ENCODE measurements at regions not wholly inside any gene's neighbourhood (a gene's known extent, or its start where the extent isn't known, plus 50 kb on each side); places are given as distances from the start of the nearest gene placed in this dataset.

DNA sequence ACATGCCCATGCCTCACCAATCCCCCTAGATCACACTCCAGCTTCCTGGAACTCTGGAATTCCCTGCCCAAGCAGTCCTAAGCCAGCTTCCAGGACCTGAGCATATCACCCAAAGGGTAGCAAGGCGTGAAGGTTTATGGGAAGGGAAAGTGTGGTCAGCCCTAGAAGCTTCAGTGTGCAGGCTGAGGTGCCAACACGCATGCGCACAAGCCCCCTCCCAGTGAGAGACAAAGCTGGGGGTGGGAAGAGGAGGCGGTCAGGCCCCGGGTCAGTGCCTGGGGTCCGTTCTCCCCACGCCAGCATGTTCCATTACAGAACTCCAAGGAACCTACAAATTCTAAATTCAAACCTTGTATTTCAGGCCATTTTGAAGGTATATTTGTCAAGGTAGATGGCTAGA lies 103.6 kb upstream of the C7orf33 start:
- H3K36me3 ChIP-seq, result no peaks in the 10 kb centered on the region
- DNase-seq (ENCODE audit: low spot score in 2 of 2), result no peak
- H3K9me3 ChIP-seq, result no peaks in the 10 kb centered on the region
- H3K27ac ChIP-seq, result no peak overlapping the region
- no peaks in the 10 kb centered on the region for H3K27me3 ChIP-seq
- no peak for TF ChIP-seq CTCF (IDR thresholded peaks at IDR 0.05)
- no peak overlapping the region for H3K4me3 ChIP-seq
- no peaks in the 10 kb centered on the region for H3K4me1 ChIP-seq
- intact Hi-C loops (cut with DNase I), result no loop called here

DNA sequence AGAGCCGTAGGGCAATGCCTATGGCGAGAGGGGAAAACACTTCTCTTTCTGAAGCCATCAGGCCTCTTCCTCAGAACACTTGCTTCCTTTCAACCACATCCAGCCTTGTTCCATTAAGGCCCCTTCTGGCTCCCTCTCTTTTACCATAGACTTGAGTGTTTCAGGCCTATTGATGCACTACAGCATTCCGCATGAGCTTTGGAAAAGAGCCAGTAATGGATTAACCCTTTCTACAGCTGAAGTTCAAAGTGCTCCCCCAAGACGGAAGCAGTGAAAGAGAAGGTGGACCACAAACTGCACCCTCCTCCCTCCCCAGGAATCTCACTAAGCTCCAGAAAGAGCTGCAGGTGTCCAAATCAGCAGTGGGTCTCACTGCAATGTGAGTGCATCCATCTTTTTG lies 102.7 kb upstream of the C7orf33 start:
- intact Hi-C loops (cut with DNase I), result no loop called here

DNA sequence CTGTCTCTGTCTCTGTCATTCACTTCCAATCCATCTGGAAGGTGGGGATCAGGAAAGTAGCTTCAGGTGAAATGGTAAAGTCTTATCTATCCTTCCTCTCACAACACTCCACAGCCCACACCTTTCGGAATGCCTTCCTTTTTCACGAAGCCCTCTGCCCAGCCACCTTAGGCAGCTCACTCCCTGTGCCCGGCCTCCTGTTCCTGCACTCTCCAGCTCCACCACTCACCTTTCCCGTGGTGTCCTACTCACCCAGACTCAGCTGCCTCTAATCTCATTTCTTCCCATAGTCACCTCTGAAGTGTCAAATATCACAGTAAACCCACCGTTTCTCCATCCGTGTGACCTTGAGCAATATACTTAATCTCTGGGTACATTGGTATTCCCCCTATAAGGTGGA lies 100.9 kb upstream of the C7orf33 start:
- no peaks in the 10 kb centered on the region for H3K4me1 ChIP-seq
- intact Hi-C loops (cut with DNase I), result no loop called here

More for the DNA sequence above, 102.7 kb upstream of the C7orf33 start:
- Histone ChIP-seq H3K36me3 (no peaks in the 10 kb centered on the region), H3K27ac (no peak overlapping the region), H3K4me3 (no peak overlapping the region), H3K9me3 (no peaks in the 10 kb centered on the region), H3K27me3 (no peaks in the 10 kb centered on the region), H3K4me1 (no peaks in the 10 kb centered on the region)
- no peak for DNase-seq (ENCODE audit: low spot score in 2 of 2)
- no peak for TF ChIP-seq CTCF (IDR thresholded peaks at IDR 0.05)

DNA sequence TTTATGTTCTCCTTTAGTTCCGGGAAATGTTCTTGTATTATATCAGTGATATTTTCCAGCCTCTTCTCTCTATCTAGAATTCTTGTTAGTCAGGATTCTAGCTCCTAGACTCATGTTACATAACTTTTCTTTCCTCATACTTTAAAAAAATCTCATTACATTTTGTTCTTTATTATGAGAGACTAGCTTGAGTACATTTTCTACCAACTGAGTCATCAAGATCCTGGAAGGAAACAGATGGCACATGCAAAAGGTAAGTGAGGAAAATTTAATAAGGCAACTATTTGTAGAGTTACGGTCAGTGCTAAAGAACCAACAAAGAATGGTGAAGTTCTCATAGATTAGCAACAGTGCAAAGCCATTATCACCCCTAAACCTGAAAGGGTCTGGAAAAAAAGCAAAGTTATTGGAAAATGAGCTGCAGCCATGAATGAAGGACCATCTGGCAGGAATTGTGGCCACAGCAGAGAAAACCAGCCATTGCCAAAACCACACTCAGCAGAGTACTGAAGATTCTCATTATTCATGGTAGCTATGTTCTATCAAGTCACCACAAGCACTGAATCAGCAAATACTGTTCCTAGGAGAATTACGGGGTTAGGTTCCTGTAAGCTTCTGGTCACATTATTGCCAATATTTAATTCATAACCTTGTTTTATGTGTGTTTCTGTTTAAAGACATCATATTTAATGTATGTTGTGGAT lies 98.3 kb upstream of the C7orf33 start:
- DNase-seq (ENCODE audit: low spot score in 2 of 2), result no peak

More for the DNA sequence above, 100.9 kb upstream of the C7orf33 start:
- Histone ChIP-seq H3K27me3 (no peaks in the 10 kb centered on the region), H3K36me3 (no peaks in the 10 kb centered on the region), H3K9me3 (no peaks in the 10 kb centered on the region), H3K4me3 (no peak overlapping the region), H3K27ac (no peak overlapping the region)
- no peak for TF ChIP-seq CTCF (IDR thresholded peaks at IDR 0.05)
- DNase-seq (ENCODE audit: low spot score in 2 of 2), result no peak

GRCh38 chr7:148495605-148496004 lies 95.0 kb upstream of the C7orf33 start:
- no peaks in the 10 kb centered on the region for H3K9me3 ChIP-seq
- intact Hi-C loops (cut with DNase I), result no loop called here

More for the DNA sequence above, 98.3 kb upstream of the C7orf33 start:
- no peak overlapping the region for H3K27ac ChIP-seq
- H3K36me3 ChIP-seq, result no peaks in the 10 kb centered on the region
- no peak overlapping the region for H3K4me3 ChIP-seq
- no peaks in the 10 kb centered on the region for H3K4me1 ChIP-seq
- H3K9me3 ChIP-seq, result no peaks in the 10 kb centered on the region
- no peaks in the 10 kb centered on the region for H3K27me3 ChIP-seq
- intact Hi-C loops (cut with DNase I), result no loop called here
- TF ChIP-seq CTCF (IDR thresholded peaks at IDR 0.05), result no peak

More at GRCh38 chr7:148495605-148496004, 95.0 kb upstream of the C7orf33 start:
- no peak for DNase-seq (ENCODE audit: low spot score in 2 of 2)
- Histone ChIP-seq H3K27me3 (no peaks in the 10 kb centered on the region), H3K4me1 (no peaks in the 10 kb centered on the region), H3K27ac (no peak overlapping the region), H3K36me3 (no peaks in the 10 kb centered on the region), H3K4me3 (no peak overlapping the region)
- no peak for TF ChIP-seq CTCF (IDR thresholded peaks at IDR 0.05)

All from ascending aorta (tissue), 2 donors.